A673 (cell line): ENCODE measurements at regions not wholly inside any gene's neighbourhood (a gene's known extent, or its start where the extent isn't known, plus 50 kb on each side); places are given as distances from the start of the nearest gene placed in this dataset.

Experiments used
- BruUV-seq: library from RNA; stranded (reverse); fragments of 400-500 nt; replicated peaks from 2 replicates; lab custom pipeline; 2021; lab: Mats Ljungman, UMichigan
- CTCF ChIA-PET: fragments of 300-600 bp; sonication (Branson Sonifier 250); formaldehyde crosslinking; loops from one replicate; lab custom pipeline; 2022; ENCODE audit warnings: antibody characterized with exemption; lab: Charles Lee
- POLR2A ChIA-PET: fragments of 300-600 bp; sonication (Branson Sonifier 250); formaldehyde crosslinking; loops from one replicate; lab custom pipeline; 2022; ENCODE audit warnings: antibody characterized with exemption; ENCODE audit not compliant: low non-redundant PET; lab: Charles Lee
- DNase-seq: peaks from one replicate; pipeline ENCODE4 v3.0.0-alpha.2; 2015; ENCODE audit warnings: low spot score
- H3K27ac ChIP-seq: fragments of 200-600 bp; sonication (generic); 2 replicates; pipeline ENCODE4 v1.5.1; 2016; ENCODE audit warnings: mixed run types, low read depth, mild to moderate bottlenecking, mixed read lengths, antibody characterized with exemption, low read length; ENCODE audit not compliant: poor library complexity, severe bottlenecking
- H3K27me3 ChIP-seq: fragments of 200-600 bp; sonication (generic); replicated peaks from 2 replicates; pipeline ENCODE4 v1.6.1; 2017; ENCODE audit warnings: mixed run types, low read depth, mild to moderate bottlenecking, mixed read lengths, antibody characterized with exemption, low read length; ENCODE audit not compliant: insufficient read depth, poor library complexity
- H3K36me3 ChIP-seq: fragments of 200-600 bp; sonication (generic); 2 replicates; pipeline ENCODE4 v1.6.1; 2016; ENCODE audit warnings: mixed run types, mild to moderate bottlenecking, mixed read lengths, antibody characterized with exemption, low read length; ENCODE audit not compliant: insufficient read depth, poor library complexity, severe bottlenecking
- H3K4me1 ChIP-seq: fragments of 200-600 bp; sonication (generic); 2 replicates; pipeline ENCODE4 v1.6.1; 2017; ENCODE audit warnings: mixed run types, mild to moderate bottlenecking, mixed read lengths, antibody characterized with exemption, low read length; ENCODE audit not compliant: insufficient read depth, poor library complexity, severe bottlenecking
- H3K4me3 ChIP-seq: fragments of 200-600 bp; sonication (generic); 2 replicates; pipeline ENCODE4 v1.5.1; 2016; ENCODE audit warnings: low read depth, mixed run types, mild to moderate bottlenecking, mixed read lengths, low read length; ENCODE audit not compliant: poor library complexity, severe bottlenecking
- H3K9me3 ChIP-seq: fragments of 200-600 bp; sonication (generic); 2 replicates; pipeline ENCODE4 v1.6.1; 2016; ENCODE audit warnings: mixed run types, low read depth, mild to moderate bottlenecking, mixed read lengths, antibody characterized with exemption, low read length; ENCODE audit not compliant: poor library complexity, severe bottlenecking
- CTCF ChIP-seq: fragments of 300-800, 200-600 bp; sonication (generic); conservative IDR thresholded peaks from 2 replicates; pipeline ENCODE4 v1.5.1; 2017; ENCODE audit warnings: low read depth, mild to moderate bottlenecking, antibody characterized with exemption, low read length, moderate library complexity, mixed read lengths
- EZH2 ChIP-seq: fragments of 200-600 bp; sonication (generic); IDR thresholded peaks from 2 replicates; pipeline ENCODE4 v1.6.1; 2017; ENCODE audit warnings: borderline replicate concordance, low read depth, mild to moderate bottlenecking, mixed read lengths, antibody characterized with exemption, low read length; ENCODE audit not compliant: poor library complexity, severe bottlenecking
- intact Hi-C: fragments of 100-400 bp; cut with micrococcal nuclease; formaldehyde crosslinking; loops from one replicate; pipeline ENCODE4 v1.10.0; 2022; ENCODE audit not compliant: unreplicated experiment

GRCh38 chr3:5035113-5035512 is 55.9 kb downstream of the BHLHE40 start:
- no peaks in the 10 kb centered on the region for H3K36me3 ChIP-seq
- no peak for TF ChIP-seq EZH2
- no peak for TF ChIP-seq CTCF
- no peak for DNase-seq
- POLR2A ChIA-PET = no interaction called here
- H3K27me3 ChIP-seq = no peaks in the 10 kb centered on the region
- no TSS peak for BruUV-seq
- no peaks in the 10 kb centered on the region for H3K4me1 ChIP-seq
- CTCF ChIA-PET = no interaction called here
- no peak overlapping the region for H3K4me3 ChIP-seq
- no peak overlapping the region for H3K27ac ChIP-seq
- intact Hi-C loops = no loop called here
- no peaks in the 10 kb centered on the region for H3K9me3 ChIP-seq

GRCh38 chr3:5035692-5036391 is 56.6 kb downstream of the BHLHE40 start:
- Histone ChIP-seq H3K4me3 (no peak overlapping the region), H3K27ac (no peak overlapping the region), H3K9me3 (no peaks in the 10 kb centered on the region), H3K4me1 (no peaks in the 10 kb centered on the region), H3K27me3 (no peaks in the 10 kb centered on the region), H3K36me3 (no peaks in the 10 kb centered on the region)
- BruUV-seq = no TSS peak
- POLR2A ChIA-PET = no interaction called here
- no peak for DNase-seq
- no peak for TF ChIP-seq CTCF
- TF ChIP-seq EZH2 = no peak
- CTCF ChIA-PET = no interaction called here
- intact Hi-C loops = no loop called here

- Histone ChIP-seq H3K27me3 (no peaks in the 10 kb centered on the region), H3K4me1 (no peaks in the 10 kb centered on the region), H3K27ac (no peak overlapping the region), H3K9me3 (no peaks in the 10 kb centered on the region), H3K36me3 (no peaks in the 10 kb centered on the region), H3K4me3 (no peak overlapping the region)
- ChIA-PET POLR2A (no interaction called here), CTCF (no interaction called here)
- no TSS peak for BruUV-seq
- intact Hi-C loops = no loop called here
- TF ChIP-seq CTCF (no peak), EZH2 (no peak)
- DNase-seq = no peak
These were observed 57.1 kb downstream of the BHLHE40 start for GRCh38 chr3:5036392-5036766.
